GM21576 (cell line): ENCODE measurements at regions not wholly inside any gene's neighbourhood (a gene's known extent, or its start where the extent isn't known, plus 50 kb on each side); places are given as distances from the start of the nearest gene placed in this dataset.

ENCODE experiments used
- ATAC-seq: cut with Tn5 transposase; IDR thresholded peaks from one replicate; pipeline ENCODE4 v1.9.1; 2021; ENCODE audit warnings: mild to moderate bottlenecking, moderate library complexity; ENCODE audit not compliant: unreplicated experiment

GRCh38 chr10:124288486-124288885, 130.2 kb downstream of the OAT start:
- ATAC-seq: no peak

- no peak for ATAC-seq
Measured at GRCh38 chr10:124287791-124288190, 130.9 kb downstream of the OAT start.

- no peak for ATAC-seq
Measured at GRCh38 chr10:124287071-124287685, 131.5 kb downstream of the OAT start.

- ATAC-seq: no peak
Measured at GRCh38 chr10:124286621-124287020, 132.1 kb downstream of the OAT start.

GRCh38 chr10:124285587-124286527, 132.9 kb downstream of the OAT start:
- peak; percentile 71 for ATAC-seq

- no peak for ATAC-seq
Measured at GRCh38 chr10:124283949-124284250, 134.8 kb downstream of the OAT start.

GRCh38 chr10:124283215-124283948, 135.3 kb downstream of the OAT start:
- no peak for ATAC-seq

- ATAC-seq: no peak
Measured at GRCh38 chr10:124282326-124282725, 136.4 kb downstream of the OAT start.

GRCh38 chr10:124281666-124282065, 137.1 kb downstream of the OAT start:
- no peak for ATAC-seq

GRCh38 chr10:124280916-124281315, 137.8 kb downstream of the OAT start:
- no peak for ATAC-seq

- no peak for ATAC-seq
Measured at GRCh38 chr10:124279882-124280281, 138.8 kb downstream of the OAT start.

GRCh38 chr10:124279298-124279697, 139.4 kb downstream of the OAT start:
- no peak for ATAC-seq

GRCh38 chr10:124278356-124278755, 140.4 kb downstream of the OAT start:
- no peak for ATAC-seq

GRCh38 chr10:124273141-124273540, 145.6 kb downstream of the OAT start:
- ATAC-seq: no peak

GRCh38 chr10:124271676-124272075, 147.0 kb downstream of the OAT start:
- no peak for ATAC-seq

- ATAC-seq: no peak
Measured at GRCh38 chr10:124270530-124271327, 148.0 kb downstream of the OAT start.

GRCh38 chr10:124268976-124269375, 149.7 kb downstream of the OAT start:
- no peak for ATAC-seq

- no peak for ATAC-seq
Measured at GRCh38 chr10:124267911-124268549, 150.7 kb downstream of the OAT start.

GRCh38 chr10:124267231-124267885, 151.4 kb downstream of the OAT start:
- no peak for ATAC-seq
